ENCODE measurements at regions not wholly inside any gene's neighbourhood (a gene's known extent, or its start where the extent isn't known, plus 50 kb on each side); places are given as distances from the start of the nearest gene placed in this dataset.

- DNase-seq, result no peak
These were observed 348.9 kb upstream of the ZFP64 start for GRCh38 chr20:52540509-52540908.

GRCh38 chr20:52539891-52540290 is 348.3 kb upstream of the ZFP64 start:
- no peak for DNase-seq

GRCh38 chr20:52536841-52537400 is 345.3 kb upstream of the ZFP64 start:
- no peak for DNase-seq

GRCh38 chr20:52536040-52536439 is 344.5 kb upstream of the ZFP64 start:
- no peak for DNase-seq

GRCh38 chr20:52534616-52535015 is 343.0 kb upstream of the ZFP64 start:
- no peak for DNase-seq

- DNase-seq, result no peak
These were observed 341.8 kb upstream of the ZFP64 start for GRCh38 chr20:52533401-52533800.

- DNase-seq, result no peak
These were observed 341.1 kb upstream of the ZFP64 start for GRCh38 chr20:52532674-52533073.

- DNase-seq, result no peak
These were observed 339.0 kb upstream of the ZFP64 start for GRCh38 chr20:52530571-52530970.

- DNase-seq, result no peak
These were observed 338.2 kb upstream of the ZFP64 start for GRCh38 chr20:52529826-52530225.

GRCh38 chr20:52524861-52525260 is 333.3 kb upstream of the ZFP64 start:
- no peak for DNase-seq

GRCh38 chr20:52518735-52519134 is 327.2 kb upstream of the ZFP64 start:
- DNase-seq, result no peak

- DNase-seq, result no peak
These were observed 324.3 kb upstream of the ZFP64 start for GRCh38 chr20:52515877-52516276.

- no peak for DNase-seq
These were observed 308.6 kb upstream of the ZFP64 start for GRCh38 chr20:52500157-52500556.

GRCh38 chr20:52497731-52498130 is 306.2 kb upstream of the ZFP64 start:
- no peak for DNase-seq

GRCh38 chr20:52496191-52496590 is 304.6 kb upstream of the ZFP64 start:
- DNase-seq, result no peak

- DNase-seq, result no peak
These were observed 302.7 kb upstream of the ZFP64 start for GRCh38 chr20:52494244-52494643.

GRCh38 chr20:52493171-52493721 is 301.7 kb upstream of the ZFP64 start:
- DNase-seq, result peak; percentile 84

GRCh38 chr20:52490711-52491430 is 299.3 kb upstream of the ZFP64 start:
- no peak for DNase-seq

- DNase-seq, result no peak
These were observed 292.9 kb upstream of the ZFP64 start for GRCh38 chr20:52484438-52484837.

GRCh38 chr20:52483382-52483781 is 291.8 kb upstream of the ZFP64 start:
- DNase-seq, result no peak

- no peak for DNase-seq
These were observed 290.5 kb upstream of the ZFP64 start for GRCh38 chr20:52482044-52482443.

GRCh38 chr20:52481443-52481842 is 289.9 kb upstream of the ZFP64 start:
- no peak for DNase-seq

- no peak for DNase-seq
These were observed 284.6 kb upstream of the ZFP64 start for GRCh38 chr20:52476074-52476750.

GRCh38 chr20:52473186-52473585 is 281.6 kb upstream of the ZFP64 start:
- DNase-seq, result no peak
